ENCODE measurements at regions not wholly inside any gene's neighbourhood (a gene's known extent, or its start where the extent isn't known, plus 50 kb on each side); places are given as distances from the start of the nearest gene placed in this dataset.

DNA sequence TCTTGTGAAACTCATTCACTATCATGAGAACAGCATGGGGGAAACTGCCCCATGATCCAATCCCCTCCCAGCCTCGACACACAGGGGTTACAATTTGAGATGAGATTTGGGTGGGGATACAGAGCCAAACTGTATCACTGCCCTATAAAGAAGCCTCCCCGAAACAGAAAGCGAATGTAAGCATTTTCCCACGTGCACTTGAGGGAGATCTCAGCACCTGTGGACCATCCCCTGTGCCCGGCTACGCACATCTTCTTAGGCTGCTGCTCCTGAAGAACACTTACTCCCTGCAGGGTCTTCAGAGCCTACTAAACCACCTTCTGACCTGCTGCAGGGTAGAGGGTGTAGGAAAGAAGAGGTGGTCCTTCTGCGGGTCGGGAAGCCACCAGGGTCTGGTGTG is 410.2 kb upstream of the IRX2 start:
- TF ChIP-seq, protein P1, sequence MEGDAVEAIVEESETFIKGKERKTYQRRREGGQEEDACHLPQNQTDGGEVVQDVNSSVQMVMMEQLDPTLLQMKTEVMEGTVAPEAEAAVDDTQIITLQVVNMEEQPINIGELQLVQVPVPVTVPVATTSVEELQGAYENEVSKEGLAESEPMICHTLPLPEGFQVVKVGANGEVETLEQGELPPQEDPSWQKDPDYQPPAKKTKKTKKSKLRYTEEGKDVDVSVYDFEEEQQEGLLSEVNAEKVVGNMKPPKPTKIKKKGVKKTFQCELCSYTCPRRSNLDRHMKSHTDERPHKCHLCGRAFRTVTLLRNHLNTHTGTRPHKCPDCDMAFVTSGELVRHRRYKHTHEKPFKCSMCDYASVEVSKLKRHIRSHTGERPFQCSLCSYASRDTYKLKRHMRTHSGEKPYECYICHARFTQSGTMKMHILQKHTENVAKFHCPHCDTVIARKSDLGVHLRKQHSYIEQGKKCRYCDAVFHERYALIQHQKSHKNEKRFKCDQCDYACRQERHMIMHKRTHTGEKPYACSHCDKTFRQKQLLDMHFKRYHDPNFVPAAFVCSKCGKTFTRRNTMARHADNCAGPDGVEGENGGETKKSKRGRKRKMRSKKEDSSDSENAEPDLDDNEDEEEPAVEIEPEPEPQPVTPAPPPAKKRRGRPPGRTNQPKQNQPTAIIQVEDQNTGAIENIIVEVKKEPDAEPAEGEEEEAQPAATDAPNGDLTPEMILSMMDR (IDR thresholded peaks at IDR 0.05; ENCODE audit: poor library complexity, severe bottlenecking): no peak
- H3K36me3 ChIP-seq (ENCODE audit: low read depth): no peaks in the 10 kb centered on the region
- H3K27me3 ChIP-seq (ENCODE audit: insufficient read depth, poor library complexity, severe bottlenecking): no peaks in the 10 kb centered on the region
- DNase-seq (ENCODE audit: low spot score): no peak
- no peak overlapping the region for H3K27ac ChIP-seq (ENCODE audit: poor library complexity, severe bottlenecking)
- H3K9me3 ChIP-seq (ENCODE audit: severe bottlenecking): peaks cover 4% of the 10 kb centered on the region
- ATAC-seq (ENCODE audit: low read depth): no peak
- H3K4me1 ChIP-seq (ENCODE audit: insufficient read depth, poor library complexity, severe bottlenecking): no peaks in the 10 kb centered on the region
- no peak overlapping the region for H3K4me3 ChIP-seq (ENCODE audit: severe bottlenecking)

DNA sequence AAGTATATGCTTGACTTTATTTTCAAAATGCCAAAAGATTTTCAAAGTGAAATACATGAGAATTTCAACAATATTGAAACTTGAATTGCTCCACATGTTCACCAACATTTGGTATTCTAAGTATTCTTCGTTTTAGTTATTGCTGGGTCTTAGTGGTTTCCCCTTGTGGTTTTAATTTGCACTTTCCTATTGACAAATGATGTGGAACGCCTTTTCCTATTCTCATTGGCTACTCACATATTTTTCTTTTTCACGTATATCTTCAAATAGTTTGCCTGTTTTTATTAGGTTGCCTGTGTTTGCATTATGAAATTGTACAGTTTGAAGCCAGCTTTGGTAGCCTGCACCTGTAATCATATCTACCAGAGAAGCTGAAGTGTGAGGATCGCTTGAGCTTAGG is 405.7 kb upstream of the IRX2 start:
- H3K9me3 ChIP-seq (ENCODE audit: severe bottlenecking): peaks cover 2% of the 10 kb centered on the region
- TF ChIP-seq, protein P1 (IDR thresholded peaks at IDR 0.05; ENCODE audit: poor library complexity, severe bottlenecking): no peak
- H3K36me3 ChIP-seq (ENCODE audit: low read depth): no peaks in the 10 kb centered on the region
- no peak for ATAC-seq (ENCODE audit: low read depth)
- no peaks in the 10 kb centered on the region for H3K4me1 ChIP-seq (ENCODE audit: insufficient read depth, poor library complexity, severe bottlenecking)
- no peak overlapping the region for H3K27ac ChIP-seq (ENCODE audit: poor library complexity, severe bottlenecking)
- DNase-seq (ENCODE audit: low spot score): no peak
- H3K4me3 ChIP-seq (ENCODE audit: severe bottlenecking): no peak overlapping the region
- no peaks in the 10 kb centered on the region for H3K27me3 ChIP-seq (ENCODE audit: insufficient read depth, poor library complexity, severe bottlenecking)

DNA sequence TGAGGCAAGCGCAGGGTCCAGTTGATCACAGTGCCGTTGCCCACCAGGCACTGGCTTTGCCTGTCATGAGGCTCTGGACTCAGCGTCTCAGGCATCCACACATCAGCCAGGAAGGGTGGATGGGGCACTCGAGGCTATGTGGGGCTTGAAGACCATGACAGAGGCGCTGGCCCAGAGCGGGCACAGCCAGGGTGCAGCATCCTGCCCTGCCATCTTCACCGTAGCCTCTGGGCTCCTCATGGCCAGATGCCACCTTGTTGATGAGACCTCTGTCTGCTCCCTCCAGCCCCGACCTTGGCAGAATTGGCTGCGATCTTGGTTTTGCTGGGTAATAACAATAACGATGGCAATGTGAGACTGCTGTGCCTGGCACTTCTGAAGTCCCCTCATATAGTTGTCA is 404.2 kb upstream of the IRX2 start:
- Histone ChIP-seq H3K36me3 (ENCODE audit: low read depth) (no peaks in the 10 kb centered on the region), H3K27me3 (ENCODE audit: insufficient read depth, poor library complexity, severe bottlenecking) (no peaks in the 10 kb centered on the region), H3K27ac (ENCODE audit: poor library complexity, severe bottlenecking) (no peak overlapping the region), H3K9me3 (ENCODE audit: severe bottlenecking) (peaks cover 2% of the 10 kb centered on the region), H3K4me1 (ENCODE audit: insufficient read depth, poor library complexity, severe bottlenecking) (no peaks in the 10 kb centered on the region), H3K4me3 (ENCODE audit: severe bottlenecking) (no peak overlapping the region)
- DNase-seq (ENCODE audit: low spot score) (no peak), ATAC-seq (ENCODE audit: low read depth) (no peak)
- TF ChIP-seq, protein P1 (IDR thresholded peaks at IDR 0.05; ENCODE audit: poor library complexity, severe bottlenecking): no peak

DNA sequence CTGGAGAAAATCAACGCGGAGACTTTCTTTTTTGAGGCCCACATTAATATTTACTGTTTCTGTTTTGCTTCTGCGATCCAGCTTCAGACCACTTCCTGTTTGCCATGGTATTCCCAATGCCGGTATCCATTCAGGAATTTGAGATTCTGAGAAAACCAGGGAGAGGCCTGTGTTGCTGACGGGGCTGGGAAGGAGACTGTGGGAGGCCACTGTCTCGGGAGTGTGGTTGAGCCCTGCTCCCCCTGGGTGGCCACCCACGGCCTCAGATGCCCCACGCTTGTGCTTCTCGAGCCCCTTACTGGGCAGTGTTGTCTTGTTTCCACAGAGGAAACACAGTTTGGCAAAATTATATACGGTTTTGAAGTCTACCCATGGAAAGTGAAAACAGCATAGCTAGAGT is 403.6 kb upstream of the IRX2 start:
- no peaks in the 10 kb centered on the region for H3K27me3 ChIP-seq (ENCODE audit: insufficient read depth, poor library complexity, severe bottlenecking)

DNA sequence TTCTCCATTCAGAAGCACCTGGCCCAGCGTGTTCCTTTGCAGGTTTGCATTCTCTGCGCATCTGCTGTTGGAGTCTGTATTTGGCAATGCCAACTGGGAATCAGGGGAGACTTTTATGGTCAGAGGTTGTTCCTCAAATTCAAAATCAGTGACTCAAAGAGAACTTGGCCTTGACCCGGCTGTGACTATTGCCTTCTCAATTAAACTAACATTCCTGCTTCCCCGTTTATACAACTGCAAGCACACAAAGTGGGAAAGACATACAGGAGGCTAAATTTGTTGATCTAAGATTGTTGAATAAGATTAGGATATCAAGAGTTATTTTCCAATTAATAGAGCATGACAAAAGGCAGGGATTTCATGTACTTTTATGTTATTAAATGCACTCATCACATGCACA is 402.4 kb upstream of the IRX2 start:
- ATAC-seq (ENCODE audit: low read depth) (no peak), DNase-seq (ENCODE audit: low spot score) (no peak)
- no peaks in the 10 kb centered on the region for H3K36me3 ChIP-seq (ENCODE audit: low read depth)
- TF ChIP-seq, protein P1 (IDR thresholded peaks at IDR 0.05; ENCODE audit: poor library complexity, severe bottlenecking): no peak
- H3K27ac ChIP-seq (ENCODE audit: poor library complexity, severe bottlenecking): no peak overlapping the region
- peaks cover 2% of the 10 kb centered on the region for H3K9me3 ChIP-seq (ENCODE audit: severe bottlenecking)
- H3K4me3 ChIP-seq (ENCODE audit: severe bottlenecking): no peak overlapping the region
- H3K4me1 ChIP-seq (ENCODE audit: insufficient read depth, poor library complexity, severe bottlenecking): no peaks in the 10 kb centered on the region
- no peaks in the 10 kb centered on the region for H3K27me3 ChIP-seq (ENCODE audit: insufficient read depth, poor library complexity, severe bottlenecking)

More for the DNA sequence above, 403.6 kb upstream of the IRX2 start:
- TF ChIP-seq, protein P1 (IDR thresholded peaks at IDR 0.05; ENCODE audit: poor library complexity, severe bottlenecking): no peak
- DNase-seq (ENCODE audit: low spot score) (no peak), ATAC-seq (ENCODE audit: low read depth) (no peak)
- no peaks in the 10 kb centered on the region for H3K4me1 ChIP-seq (ENCODE audit: insufficient read depth, poor library complexity, severe bottlenecking)
- H3K27ac ChIP-seq (ENCODE audit: poor library complexity, severe bottlenecking): no peak overlapping the region
- peaks cover 2% of the 10 kb centered on the region for H3K9me3 ChIP-seq (ENCODE audit: severe bottlenecking)
- H3K4me3 ChIP-seq (ENCODE audit: severe bottlenecking): no peak overlapping the region
- no peaks in the 10 kb centered on the region for H3K36me3 ChIP-seq (ENCODE audit: low read depth)

Measured in RWPE2 (cell line).